Suprapubic skin (tissue), 4 donors: ENCODE measurements at regions not wholly inside any gene's neighbourhood (a gene's known extent, or its start where the extent isn't known, plus 50 kb on each side); places are given as distances from the start of the nearest gene placed in this dataset.

Experiments
- DNase-seq, 2 donors: peaks; one replicate each; pipeline ENCODE4 v3.0.0-alpha.2; 2019; ENCODE audit warnings: low spot score in 2 of 2
- H3K27ac ChIP-seq: fragments of 200-600 bp; sonication (generic); one replicate; pipeline ENCODE4 v1.5.1; 2019
- H3K27me3 ChIP-seq: fragments of 200-600 bp; sonication (generic); one replicate; pipeline ENCODE4 v1.5.1; 2019
- H3K36me3 ChIP-seq: fragments of 200-600 bp; sonication (generic); one replicate; pipeline ENCODE4 v1.5.1; 2019
- H3K4me1 ChIP-seq: fragments of 200-600 bp; sonication (generic); one replicate; pipeline ENCODE4 v1.5.1; 2019
- H3K4me3 ChIP-seq: fragments of 200-600 bp; sonication (generic); one replicate; pipeline ENCODE4 v1.5.1; 2019; ENCODE audit warnings: mild to moderate bottlenecking
- H3K9me3 ChIP-seq: fragments of 200-600 bp; sonication (generic); one replicate; pipeline ENCODE4 v1.5.1; 2019
- EP300 ChIP-seq: sonication (generic); formaldehyde crosslinking; IDR thresholded peaks from one replicate; pipeline ENCODE4 v1.6.1; 2017; ENCODE audit warnings: antibody characterized with exemption
- POLR2A ChIP-seq, 2 donors: fragments of 450-650 bp; IDR thresholded peaks; one replicate each; pipeline ENCODE4 v1.6.1; 2017; ENCODE audit warnings: antibody characterized with exemption in 2 of 2, mild to moderate bottlenecking in 2 of 2, moderate library complexity in 2 of 2
- POLR2AphosphoS5 ChIP-seq, 3 donors: sonication (generic); formaldehyde crosslinking; IDR thresholded peaks; one replicate each; pipeline ENCODE4 v1.6.1; 2017; ENCODE audit warnings: antibody characterized with exemption in 3 of 3
- WGBS: methylation state at CpG from one replicate; pipeline ENCODE4 v1.1.5; 2018; 5-methylcytosine and 5-hydroxymethylcytosine counted together
- TF ChIP-seq, protein P1 (sequence below), 2 donors: fragments of 200-600 bp in 1 of 2; fragments of 450-650 bp in 1 of 2; sonication (generic) in 1 of 2; IDR thresholded peaks; one replicate each; pipeline ENCODE4 v1.5.1; 2016 to 2019; ENCODE audit warnings: antibody characterized with exemption in 2 of 2, mild to moderate bottlenecking in 1 of 2, moderate library complexity in 1 of 2

DNA sequence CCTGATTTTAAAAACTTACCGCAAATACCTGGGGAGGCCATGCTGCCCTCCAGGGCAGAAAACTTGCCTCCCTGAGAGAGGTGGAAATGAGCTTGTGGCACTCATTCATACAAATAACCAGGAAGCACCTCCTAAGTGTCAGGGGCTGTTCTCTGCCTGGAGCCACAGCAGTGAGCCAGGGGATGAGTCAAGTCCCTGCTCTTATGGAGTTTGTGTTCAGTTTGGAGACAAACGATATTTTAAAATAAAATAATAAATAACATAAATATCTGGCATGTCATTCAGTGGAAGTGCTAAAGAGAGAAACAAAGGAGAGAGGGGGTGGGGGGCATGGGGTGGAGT, 313.8 kb downstream of the C16orf95 start:
- Histone ChIP-seq H3K4me1 (no peaks in the 10 kb centered on the region), H3K9me3 (no peaks in the 10 kb centered on the region), H3K36me3 (no peaks in the 10 kb centered on the region), H3K27me3 (peaks cover 7% of the 10 kb centered on the region), H3K27ac (no peak overlapping the region), H3K4me3 (no peak overlapping the region)
- WGBS = 42% methylated on average over 2 of the region's 2 CpGs
- no peak for DNase-seq
- TF ChIP-seq EP300 (no peak), POLR2AphosphoS5 (IDR thresholded peaks at IDR 0.05) (no peak), POLR2A (IDR thresholded peaks at IDR 0.05) (no peak)
- TF ChIP-seq, protein P1, sequence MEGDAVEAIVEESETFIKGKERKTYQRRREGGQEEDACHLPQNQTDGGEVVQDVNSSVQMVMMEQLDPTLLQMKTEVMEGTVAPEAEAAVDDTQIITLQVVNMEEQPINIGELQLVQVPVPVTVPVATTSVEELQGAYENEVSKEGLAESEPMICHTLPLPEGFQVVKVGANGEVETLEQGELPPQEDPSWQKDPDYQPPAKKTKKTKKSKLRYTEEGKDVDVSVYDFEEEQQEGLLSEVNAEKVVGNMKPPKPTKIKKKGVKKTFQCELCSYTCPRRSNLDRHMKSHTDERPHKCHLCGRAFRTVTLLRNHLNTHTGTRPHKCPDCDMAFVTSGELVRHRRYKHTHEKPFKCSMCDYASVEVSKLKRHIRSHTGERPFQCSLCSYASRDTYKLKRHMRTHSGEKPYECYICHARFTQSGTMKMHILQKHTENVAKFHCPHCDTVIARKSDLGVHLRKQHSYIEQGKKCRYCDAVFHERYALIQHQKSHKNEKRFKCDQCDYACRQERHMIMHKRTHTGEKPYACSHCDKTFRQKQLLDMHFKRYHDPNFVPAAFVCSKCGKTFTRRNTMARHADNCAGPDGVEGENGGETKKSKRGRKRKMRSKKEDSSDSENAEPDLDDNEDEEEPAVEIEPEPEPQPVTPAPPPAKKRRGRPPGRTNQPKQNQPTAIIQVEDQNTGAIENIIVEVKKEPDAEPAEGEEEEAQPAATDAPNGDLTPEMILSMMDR (IDR thresholded peaks at IDR 0.05) = no peak

DNA sequence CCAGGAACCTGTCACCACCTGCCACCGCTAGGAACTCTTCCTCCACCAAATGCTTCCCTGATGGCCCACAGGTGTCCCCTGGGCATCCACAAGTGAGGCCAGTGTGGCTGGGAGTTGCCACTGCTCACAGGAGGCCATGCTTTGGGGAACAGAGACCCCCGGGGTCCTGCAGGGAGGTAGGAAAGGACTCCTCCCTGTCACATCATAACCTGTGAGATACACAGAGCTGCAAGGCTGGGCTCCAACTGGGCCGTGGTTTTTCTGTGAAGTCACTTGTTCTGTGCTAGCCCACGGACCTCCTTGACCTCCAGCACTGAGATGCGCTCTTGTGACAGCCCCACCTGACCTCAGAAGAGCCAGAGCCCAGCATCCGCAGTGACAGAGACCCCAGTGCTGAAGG, 311.2 kb downstream of the C16orf95 start:
- no peaks in the 10 kb centered on the region for H3K36me3 ChIP-seq
- no CpG with 5 or more reads among the region's 6 CpGs for WGBS
- H3K4me1 ChIP-seq = no peaks in the 10 kb centered on the region
- no peak overlapping the region for H3K27ac ChIP-seq
- peaks cover 14% of the 10 kb centered on the region for H3K27me3 ChIP-seq
- no peak overlapping the region for H3K4me3 ChIP-seq
- TF ChIP-seq POLR2A (IDR thresholded peaks at IDR 0.05) (no peak), EP300 (no peak), POLR2AphosphoS5 (IDR thresholded peaks at IDR 0.05) (no peak)
- TF ChIP-seq, protein P1 (IDR thresholded peaks at IDR 0.05) = no peak
- DNase-seq = no peak
- H3K9me3 ChIP-seq = no peaks in the 10 kb centered on the region

DNA sequence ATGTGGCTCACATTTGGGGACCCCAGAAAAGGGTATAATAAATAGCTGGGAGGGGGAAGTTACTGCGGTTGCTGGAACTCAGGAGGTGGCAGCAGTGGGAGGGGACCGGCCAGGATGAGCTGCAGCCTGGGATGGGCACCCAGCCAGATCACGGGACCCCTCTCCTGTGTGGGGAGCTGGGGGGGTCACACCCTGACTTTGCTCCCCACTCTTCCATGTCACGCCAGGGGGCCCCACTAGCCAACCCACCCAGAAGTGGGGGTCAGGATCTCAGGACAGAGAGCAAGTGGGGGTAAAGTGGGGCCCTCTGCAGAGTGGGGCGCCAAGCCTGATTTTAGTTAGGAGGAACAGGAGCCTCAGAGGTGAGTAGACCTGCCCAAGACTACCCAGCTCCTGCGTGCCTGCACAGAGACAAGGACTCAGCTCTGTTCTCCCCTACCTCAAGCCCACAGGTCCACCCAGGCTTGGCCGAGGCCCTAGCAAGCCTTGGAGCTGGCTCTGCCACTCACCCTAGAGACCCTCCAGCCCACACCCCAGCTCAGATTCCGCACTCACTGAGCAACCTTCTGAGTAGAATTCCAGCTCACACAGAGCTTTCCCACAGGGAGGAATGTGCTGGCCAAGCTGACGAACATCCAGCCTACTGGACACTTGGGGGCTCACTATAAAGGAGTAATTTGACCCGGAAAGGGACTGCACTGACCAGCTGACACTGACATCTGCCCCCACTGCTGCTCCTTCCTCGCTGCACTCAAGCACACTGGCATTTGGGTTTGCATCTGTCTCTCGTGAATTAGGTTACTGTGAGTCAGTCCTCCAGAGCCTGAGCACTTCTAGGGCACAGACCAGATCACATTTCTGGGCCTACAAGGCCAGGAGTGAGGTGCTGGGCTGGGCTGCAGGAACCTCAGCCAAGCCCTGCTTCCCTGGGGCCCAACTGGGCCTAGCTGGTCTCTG, 310.1 kb downstream of the C16orf95 start:
- TF ChIP-seq POLR2A (IDR thresholded peaks at IDR 0.05) = no peak
- TF ChIP-seq EP300 = no peak
- TF ChIP-seq, protein P1 (IDR thresholded peaks at IDR 0.05) = no peak
- TF ChIP-seq POLR2AphosphoS5 (IDR thresholded peaks at IDR 0.05) = no peak
- Histone ChIP-seq H3K27me3 (peaks cover 14% of the 10 kb centered on the region), H3K27ac (no peak overlapping the region), H3K4me1 (no peaks in the 10 kb centered on the region), H3K4me3 (no peak overlapping the region), H3K9me3 (no peaks in the 10 kb centered on the region), H3K36me3 (no peaks in the 10 kb centered on the region)
- 79% methylated on average over 10 of the region's 12 CpGs for WGBS
- peak in 1 of 2 donors; percentile 38 for DNase-seq

DNA sequence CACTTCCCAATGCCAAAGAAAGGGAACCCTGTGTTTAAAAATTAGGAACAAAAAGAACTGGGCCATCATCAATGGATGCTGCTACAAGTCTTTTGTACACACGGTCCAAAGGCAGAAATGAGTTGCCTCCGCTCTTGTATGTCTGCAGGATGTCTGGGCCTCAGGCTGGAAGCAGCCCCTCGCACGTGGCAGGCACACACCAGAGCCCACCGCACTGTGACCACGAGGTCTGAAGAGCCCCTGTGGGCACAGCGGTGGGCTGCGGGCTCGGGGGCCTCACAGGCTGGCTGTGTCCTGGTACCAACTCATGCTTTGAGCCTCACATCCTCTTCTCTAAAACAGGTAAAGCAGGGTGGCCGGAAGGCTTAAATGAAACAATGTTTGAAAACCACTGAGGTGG, 309.3 kb downstream of the C16orf95 start:
- H3K4me3 ChIP-seq = no peak overlapping the region
- H3K27me3 ChIP-seq = peaks cover 14% of the 10 kb centered on the region
- H3K9me3 ChIP-seq = no peaks in the 10 kb centered on the region
- no peaks in the 10 kb centered on the region for H3K4me1 ChIP-seq
- DNase-seq = peak in 1 of 2 donors; percentile 28
- H3K27ac ChIP-seq = no peak overlapping the region
- 90% methylated on average over 10 of the region's 10 CpGs for WGBS
- no peak for TF ChIP-seq POLR2AphosphoS5 (IDR thresholded peaks at IDR 0.05)
- no peak for TF ChIP-seq POLR2A (IDR thresholded peaks at IDR 0.05)
- no peak for TF ChIP-seq EP300
- TF ChIP-seq, protein P1 (IDR thresholded peaks at IDR 0.05) = no peak
- no peaks in the 10 kb centered on the region for H3K36me3 ChIP-seq

DNA sequence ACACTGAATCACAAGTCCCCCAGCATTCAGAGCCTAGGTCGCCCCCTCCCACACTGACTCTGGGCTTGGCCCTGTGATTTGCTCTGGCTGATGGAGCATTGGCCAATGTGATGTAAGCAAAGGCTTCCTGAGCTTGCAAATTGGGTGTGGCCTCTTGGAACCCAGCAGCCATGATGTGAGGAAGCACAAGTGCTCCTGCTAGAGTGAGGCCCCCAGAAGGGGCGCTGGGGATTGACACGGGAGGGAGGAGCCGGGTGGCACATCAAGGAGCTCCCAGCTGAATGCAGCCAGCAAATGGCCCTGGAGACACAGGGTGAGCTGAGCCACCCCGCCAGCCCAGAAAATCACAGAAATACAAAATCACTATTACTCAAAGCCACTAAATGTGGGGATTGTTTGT, 308.5 kb downstream of the C16orf95 start:
- no peaks in the 10 kb centered on the region for H3K36me3 ChIP-seq
- DNase-seq = no peak
- 100% methylated on average over 4 of the region's 5 CpGs for WGBS
- no peaks in the 10 kb centered on the region for H3K4me1 ChIP-seq
- no peak overlapping the region for H3K27ac ChIP-seq
- H3K4me3 ChIP-seq = no peak overlapping the region
- H3K9me3 ChIP-seq = no peaks in the 10 kb centered on the region
- TF ChIP-seq EP300 = no peak
- no peak for TF ChIP-seq POLR2AphosphoS5 (IDR thresholded peaks at IDR 0.05)
- TF ChIP-seq POLR2A (IDR thresholded peaks at IDR 0.05) = no peak
- TF ChIP-seq, protein P1 (IDR thresholded peaks at IDR 0.05) = no peak
- H3K27me3 ChIP-seq = peaks cover 14% of the 10 kb centered on the region
